HCT116 (cell line): ENCODE measurements at regions not wholly inside any gene's neighbourhood (a gene's known extent, or its start where the extent isn't known, plus 50 kb on each side); places are given as distances from the start of the nearest gene placed in this dataset.

Source experiments
- ATAC-seq: fragments of 200-7000 bp; cut with Tn5 transposase; 2 replicates; pipeline ENCODE4 v1.9.1; 2020; ENCODE audit warnings: mild to moderate bottlenecking, moderate library complexity
- BruUV-seq: library from RNA; stranded (reverse); fragments of 400-500 nt; replicated peaks from 2 replicates; lab custom pipeline; 2021; lab: Mats Ljungman, UMichigan
- CTCF ChIA-PET: fragments of 300-600 bp; sonication (Branson Sonifier 250); formaldehyde crosslinking; loops from one replicate; lab custom pipeline; 2021; ENCODE audit warnings: antibody characterized with exemption; lab: Charles Lee
- POLR2A ChIA-PET: fragments of 300-600, 350-600 bp; sonication (Branson Sonifier 250); formaldehyde crosslinking; loops from one replicate; lab custom pipeline; 2021; ENCODE audit warnings: antibody characterized with exemption; lab: Charles Lee
- RAD21 ChIA-PET, 2 experiments: fragments of 300-600 bp; sonication (Branson Sonifier 250); formaldehyde crosslinking; loops; one replicate each; lab custom pipeline; 2023; ENCODE audit warnings: low total read pairs in 2 of 2; ENCODE audit not compliant: uncharacterized antibody in 2 of 2, unreplicated experiment in 2 of 2, low non-redundant PET in 1 of 2; lab: Charles Lee
- DNase-seq: peaks from one replicate; pipeline ENCODE4 v3.0.0-alpha.2; 2010; ENCODE audit warnings: low read depth, low spot score
- H2AFZ ChIP-seq: fragments of 200-600 bp; shearing (Covaris generic), sonication (generic); 2 replicates; pipeline ENCODE4 v1.6.1; 2017; ENCODE audit warnings: low read depth, mixed run types, mixed read lengths, antibody characterized with exemption, low read length; ENCODE audit not compliant: poor library complexity, severe bottlenecking
- H3K27ac ChIP-seq: 2 replicates; pipeline ENCODE4 v1.5.1; 2012; ENCODE audit warnings: low read depth, low read length
- H3K27me3 ChIP-seq: fragments of 200-600 bp; sonication (generic); 2 replicates; pipeline ENCODE4 v1.6.1; 2016; ENCODE audit warnings: mixed run types, low read length, mixed read lengths; ENCODE audit not compliant: insufficient read depth
- H3K36me3 ChIP-seq, 2 experiments: fragments of 200-500 bp in 1 of 2; fragments of 200-600 bp in 1 of 2; sonication (Bioruptor generic) in 1 of 2; sonication (generic) in 1 of 2; 2 replicates each; pipeline versions ENCODE4 v1.5.1 to v1.6.1; 2014 to 2016; ENCODE audit warnings: low read length in 2 of 2, inconsistent platforms in 1 of 2, mixed read lengths in 1 of 2, mixed run types in 1 of 2; ENCODE audit not compliant: insufficient read depth in 2 of 2, control insufficient read depth in 1 of 2
- H3K4me1 ChIP-seq, 2 experiments: fragments of 200-600 bp in 1 of 2; sonication (generic) in 1 of 2; 2 replicates each; pipeline versions ENCODE4 v1.5.1 to v1.6.1; 2012 to 2017; ENCODE audit warnings: low read length in 2 of 2, inconsistent platforms in 1 of 2, mild to moderate bottlenecking in 1 of 2, mixed read lengths in 1 of 2, mixed run types in 1 of 2, moderate library complexity in 1 of 2; ENCODE audit not compliant: insufficient read depth in 2 of 2, control insufficient read depth in 1 of 2
- H3K4me2 ChIP-seq: fragments of 200-600 bp; sonication (generic); 2 replicates; pipeline ENCODE4 v1.6.1; 2017; ENCODE audit warnings: mixed run types, low read length, mixed read lengths
- H3K4me3 ChIP-seq, 2 experiments: fragments of 200-600 bp in 1 of 2; sonication (generic) in 1 of 2; replicated peaks in 1 of 2; 2 replicates each; pipeline ENCODE4 v1.5.1; 2011 to 2016; ENCODE audit warnings: low read length in 2 of 2, control low read depth in 1 of 2, low read depth in 1 of 2, mild to moderate bottlenecking in 1 of 2, mixed read lengths in 1 of 2, mixed run types in 1 of 2
- H3K79me2 ChIP-seq: fragments of 200-600 bp; sonication (generic); 2 replicates; pipeline ENCODE4 v1.6.1; 2017; ENCODE audit warnings: mild to moderate bottlenecking, mixed run types, low read length, moderate library complexity, mixed read lengths; ENCODE audit not compliant: insufficient read depth
- H3K9ac ChIP-seq: fragments of 200-600 bp; sonication (generic); 2 replicates; pipeline ENCODE4 v1.6.1; 2016; ENCODE audit warnings: low read length, mixed read lengths
- H3K9me2 ChIP-seq: fragments of 200-600 bp; sonication (generic), shearing (Covaris generic); 2 replicates; pipeline ENCODE4 v1.6.1; 2017; ENCODE audit warnings: mixed run types, mild to moderate bottlenecking, moderate library complexity; ENCODE audit not compliant: insufficient read depth
- H3K9me3 ChIP-seq, 2 experiments: fragments of 200-500 bp in 1 of 2; fragments of 200-600 bp in 1 of 2; sonication (Bioruptor generic) in 1 of 2; sonication (generic) in 1 of 2; 2 replicates each; pipeline ENCODE4 v1.6.1; 2014 to 2017; ENCODE audit warnings: low read length in 2 of 2, mixed read lengths in 2 of 2, inconsistent platforms in 1 of 2, low read depth in 1 of 2, mild to moderate bottlenecking in 1 of 2, mixed run types in 1 of 2, moderate library complexity in 1 of 2; ENCODE audit not compliant: control insufficient read depth in 1 of 2, insufficient read depth in 1 of 2
- H4K20me1 ChIP-seq: fragments of 200-600 bp; sonication (generic), shearing (Covaris generic); 2 replicates; pipeline ENCODE4 v1.6.1; 2017; ENCODE audit warnings: mixed run types, mild to moderate bottlenecking, moderate library complexity; ENCODE audit not compliant: insufficient read depth
- ATF3 ChIP-seq: IDR thresholded peaks from 2 replicates; pipeline ENCODE4 v1.6.1; 2012
- CBX3 ChIP-seq: IDR thresholded peaks from 2 replicates; pipeline ENCODE4 v1.6.1; 2012; ENCODE audit warnings: low read depth
- CEBPB ChIP-seq: IDR thresholded peaks from 2 replicates; pipeline ENCODE4 v1.6.1; 2012; ENCODE audit warnings: low read depth
- CTCF ChIP-seq, 3 experiments: fragments of 200-600 bp in 1 of 3; sonication (generic) in 1 of 3; IDR thresholded peaks in 2 of 3; conservative IDR thresholded peaks in 1 of 3; 2 replicates each; pipeline ENCODE4 v1.5.1; 2012 to 2017; ENCODE audit warnings: low read depth in 2 of 3, low read length in 2 of 3, antibody characterized with exemption in 1 of 3, borderline replicate concordance in 1 of 3, control low read depth in 1 of 3, mild to moderate bottlenecking in 1 of 3, mixed read lengths in 1 of 3, mixed run types in 1 of 3, moderate library complexity in 1 of 3; ENCODE audit not compliant: insufficient read depth in 1 of 3
- ELF1 ChIP-seq: IDR thresholded peaks from 2 replicates; pipeline ENCODE4 v1.6.1; 2012; ENCODE audit warnings: low read depth, borderline replicate concordance
- EZH2 ChIP-seq: fragments of 200-600 bp; sonication (generic); IDR thresholded peaks from 2 replicates; pipeline ENCODE4 v1.6.1; 2017; ENCODE audit warnings: antibody characterized with exemption, mixed run types
- FOSL1 ChIP-seq: IDR thresholded peaks from 2 replicates; pipeline ENCODE4 v1.6.1; 2012; ENCODE audit warnings: low read depth
- MAX ChIP-seq: IDR thresholded peaks from 2 replicates; pipeline ENCODE4 v1.6.1; 2012
- POLR2A ChIP-seq: IDR thresholded peaks from 2 replicates; pipeline ENCODE4 v1.7.0; 2011; ENCODE audit warnings: borderline replicate concordance; ENCODE audit not compliant: insufficient read depth, insufficient read length; ENCODE audit errors: extremely low read depth
- POLR2AphosphoS5 ChIP-seq: IDR thresholded peaks from 2 replicates; pipeline ENCODE4 v1.6.1; 2011; ENCODE audit warnings: mild to moderate bottlenecking, low read depth, low read length, moderate library complexity
- RAD21 ChIP-seq: IDR thresholded peaks from 2 replicates; pipeline ENCODE4 v1.6.1; 2012; ENCODE audit warnings: low read depth, mild to moderate bottlenecking
- REST ChIP-seq: IDR thresholded peaks from 2 replicates; pipeline ENCODE4 v1.6.1; 2012; ENCODE audit warnings: low read depth
- SIN3A ChIP-seq: IDR thresholded peaks from 2 replicates; pipeline ENCODE4 v1.6.1; 2012; ENCODE audit warnings: low read depth
- SP1 ChIP-seq: IDR thresholded peaks from 2 replicates; pipeline ENCODE4 v1.6.1; 2012; ENCODE audit warnings: low read depth
- YY1 ChIP-seq: IDR thresholded peaks from 2 replicates; pipeline ENCODE4 v1.6.1; 2011; ENCODE audit warnings: low read length, low read depth, moderate library complexity, mild to moderate bottlenecking; ENCODE audit not compliant: insufficient replicate concordance; ENCODE audit errors: extremely low read depth
- ZBTB33 ChIP-seq: IDR thresholded peaks from 2 replicates; pipeline ENCODE4 v1.6.1; 2011; ENCODE audit warnings: mild to moderate bottlenecking, low read length, moderate library complexity; ENCODE audit not compliant: insufficient replicate concordance; ENCODE audit errors: extremely low read depth
- ZFX ChIP-seq: fragments of 450-650 bp; IDR thresholded peaks from 2 replicates; pipeline ENCODE4 v1.6.1; 2017
- ZNF274 ChIP-seq: fragments of 200-500 bp; sonication (Bioruptor generic); IDR thresholded peaks from 2 replicates; pipeline ENCODE4 v1.6.1; 2014; ENCODE audit warnings: mild to moderate bottlenecking, low read depth, low read length, inconsistent platforms
- intact Hi-C: fragments of 100-400 bp; cut with micrococcal nuclease; formaldehyde crosslinking; loops from 2 replicates; pipeline ENCODE4 v1.10.0; 2022

GRCh38 chr4:183783306-183783705 lies 121.8 kb upstream of the STOX2 start:
- Histone ChIP-seq H3K9me2 (no peaks in the 10 kb centered on the region), H3K4me1 (no peaks in the 10 kb centered on the region), H3K27ac (no peak overlapping the region), H3K36me3 (no peaks in the 10 kb centered on the region), H2AFZ (no peak overlapping the region), H4K20me1 (no peaks in the 10 kb centered on the region), H3K4me3 (no peak overlapping the region), H3K27me3 (no peaks in the 10 kb centered on the region), H3K4me2 (no peak overlapping the region), H3K79me2 (no peaks in the 10 kb centered on the region), H3K9me3 (no peaks in the 10 kb centered on the region), H3K9ac (no peak overlapping the region)
- DNase-seq (no peak), ATAC-seq (no peak)
- ChIA-PET POLR2A (no interaction called here), RAD21 (no interaction called here), CTCF (no interaction called here)
- no peak for TF ChIP-seq REST
- TF ChIP-seq ELF1, result no peak
- no peak for TF ChIP-seq RAD21
- TF ChIP-seq SP1, result no peak
- TF ChIP-seq POLR2AphosphoS5, result no peak
- no peak for TF ChIP-seq ZFX
- TF ChIP-seq FOSL1, result no peak
- no peak for TF ChIP-seq ZNF274
- TF ChIP-seq POLR2A, result no peak
- TF ChIP-seq EZH2, result no peak
- no peak for TF ChIP-seq CEBPB
- TF ChIP-seq CTCF (IDR thresholded peaks at IDR 0.05 in 2 of 3, conservative IDR thresholded peaks at IDR 0.05 in 1 of 3; ENCODE audit: borderline replicate concordance in 1 of 3, insufficient read depth in 1 of 3, low read depth in 2 of 3, low read length in 2 of 3), result no peak
- no peak for TF ChIP-seq YY1
- TF ChIP-seq ATF3, result no peak
- TF ChIP-seq SIN3A, result no peak
- no peak for TF ChIP-seq MAX
- no peak for TF ChIP-seq ZBTB33
- no peak for TF ChIP-seq CBX3
- BruUV-seq, result no TSS peak
- intact Hi-C loops, result no loop called here
